ENCODE measurements at regions not wholly inside any gene's neighbourhood (a gene's known extent, or its start where the extent isn't known, plus 50 kb on each side); places are given as distances from the start of the nearest gene placed in this dataset.

- TF ChIP-seq TAF1 (IDR thresholded peaks at IDR 0.05; ENCODE audit: borderline replicate concordance, low read depth, low read length), result no peak
- TF ChIP-seq POLR2A (IDR thresholded peaks at IDR 0.05; ENCODE audit: low read depth, low read length), result no peak
- TF ChIP-seq POLR2AphosphoS5 (IDR thresholded peaks at IDR 0.05; ENCODE audit: low read depth, low read length), result no peak
These were observed 1106.8 kb upstream of the LRRTM3 start for GRCh38 chr10:65818990-65819389.

All from GM12892 (cell line).